Endothelial cell (in vitro differentiated cells): ENCODE measurements at regions not wholly inside any gene's neighbourhood (a gene's known extent, or its start where the extent isn't known, plus 50 kb on each side); places are given as distances from the start of the nearest gene placed in this dataset.

ENCODE experiments used
- DNase-seq: peaks from one replicate; pipeline ENCODE4 v3.0.0; 2021; ENCODE audit warnings: low spot score
- H3K27ac Mint-ChIP-seq: one replicate; pipeline ENCODE4 v1.8.0; 2021; ENCODE audit warnings: mixed read lengths, inconsistent platforms; ENCODE audit not compliant: unreplicated experiment
- H3K27me3 Mint-ChIP-seq: one replicate; pipeline ENCODE4 v1.8.0; 2021; ENCODE audit warnings: mild to moderate bottlenecking, moderate library complexity, mixed read lengths, inconsistent platforms; ENCODE audit not compliant: unreplicated experiment
- H3K36me3 Mint-ChIP-seq: one replicate; pipeline ENCODE4 v1.8.0; 2021; ENCODE audit warnings: mild to moderate bottlenecking, low read depth, mixed read lengths, inconsistent platforms; ENCODE audit not compliant: unreplicated experiment
- H3K4me1 Mint-ChIP-seq: one replicate; pipeline ENCODE4 v1.8.0; 2021; ENCODE audit warnings: mild to moderate bottlenecking, mixed read lengths, inconsistent platforms; ENCODE audit not compliant: unreplicated experiment
- H3K4me3 Mint-ChIP-seq: one replicate; pipeline ENCODE4 v1.8.0; 2021; ENCODE audit warnings: mild to moderate bottlenecking, mixed read lengths, inconsistent platforms; ENCODE audit not compliant: unreplicated experiment
- H3K9me3 Mint-ChIP-seq: one replicate; pipeline ENCODE4 v1.8.0; 2021; ENCODE audit warnings: mixed read lengths, inconsistent platforms; ENCODE audit not compliant: unreplicated experiment
- CTCF ChIP-seq: fragments of 200-600 bp; sonication (generic); IDR thresholded peaks from one replicate; pipeline ENCODE4 v1.5.0; 2021; ENCODE audit warnings: antibody characterized with exemption; ENCODE audit not compliant: unreplicated experiment

GRCh38 chr11:45043755-45044475 lies 93.2 kb upstream of the TP53I11 start:
- no peak for DNase-seq
- H3K27ac Mint-ChIP-seq = no peak overlapping the region
- H3K4me3 Mint-ChIP-seq = no peak overlapping the region
- TF ChIP-seq CTCF = no peak
- H3K9me3 Mint-ChIP-seq = no peaks in the 10 kb centered on the region
- peaks cover 5% of the 10 kb centered on the region for H3K27me3 Mint-ChIP-seq
- H3K36me3 Mint-ChIP-seq = no peaks in the 10 kb centered on the region
- H3K4me1 Mint-ChIP-seq = peaks cover 43% of the 10 kb centered on the region

GRCh38 chr11:45045683-45046471 lies 95.2 kb upstream of the TP53I11 start:
- peak; percentile 30 for DNase-seq
- peak overlapping the region; percentile 70 for H3K27ac Mint-ChIP-seq
- peaks cover 57% of the 10 kb centered on the region for H3K4me1 Mint-ChIP-seq
- no peaks in the 10 kb centered on the region for H3K36me3 Mint-ChIP-seq
- no peak for TF ChIP-seq CTCF
- H3K9me3 Mint-ChIP-seq = no peaks in the 10 kb centered on the region
- peak overlapping the region; percentile 15 for H3K4me3 Mint-ChIP-seq
- peaks cover 8% of the 10 kb centered on the region for H3K27me3 Mint-ChIP-seq

GRCh38 chr11:45048313-45048841 lies 97.7 kb upstream of the TP53I11 start:
- peaks cover 57% of the 10 kb centered on the region for H3K4me1 Mint-ChIP-seq
- no peak for TF ChIP-seq CTCF
- H3K36me3 Mint-ChIP-seq = no peaks in the 10 kb centered on the region
- H3K27ac Mint-ChIP-seq = peak overlapping the region; percentile 98
- peaks cover 12% of the 10 kb centered on the region for H3K27me3 Mint-ChIP-seq
- DNase-seq = peak; percentile 21
- H3K4me3 Mint-ChIP-seq = peak overlapping the region; percentile 59
- no peaks in the 10 kb centered on the region for H3K9me3 Mint-ChIP-seq

- peak overlapping the region; percentile 98 for H3K27ac Mint-ChIP-seq
- peak overlapping the region; percentile 59 for H3K4me3 Mint-ChIP-seq
- H3K4me1 Mint-ChIP-seq = peaks cover 57% of the 10 kb centered on the region
- H3K9me3 Mint-ChIP-seq = no peaks in the 10 kb centered on the region
- no peaks in the 10 kb centered on the region for H3K36me3 Mint-ChIP-seq
- no peak for DNase-seq
- peaks cover 14% of the 10 kb centered on the region for H3K27me3 Mint-ChIP-seq
- no peak for TF ChIP-seq CTCF
These were observed 97.4 kb upstream of the PRDM11 start for GRCh38 chr11:45048870-45049691.
